GM19238 (cell line): ENCODE measurements at regions not wholly inside any gene's neighbourhood (a gene's known extent, or its start where the extent isn't known, plus 50 kb on each side); places are given as distances from the start of the nearest gene placed in this dataset.
"Not testable (repeated sequence)": the region's sequence is repeated elsewhere in the genome, so short reads cannot be mapped to it uniquely, and the experiment has no call there.

Experiments
- DNase-seq: peaks from one replicate; pipeline ENCODE4 v3.0.0; 2011; ENCODE audit warnings: low spot score; ENCODE audit not compliant: insufficient read length

DNA sequence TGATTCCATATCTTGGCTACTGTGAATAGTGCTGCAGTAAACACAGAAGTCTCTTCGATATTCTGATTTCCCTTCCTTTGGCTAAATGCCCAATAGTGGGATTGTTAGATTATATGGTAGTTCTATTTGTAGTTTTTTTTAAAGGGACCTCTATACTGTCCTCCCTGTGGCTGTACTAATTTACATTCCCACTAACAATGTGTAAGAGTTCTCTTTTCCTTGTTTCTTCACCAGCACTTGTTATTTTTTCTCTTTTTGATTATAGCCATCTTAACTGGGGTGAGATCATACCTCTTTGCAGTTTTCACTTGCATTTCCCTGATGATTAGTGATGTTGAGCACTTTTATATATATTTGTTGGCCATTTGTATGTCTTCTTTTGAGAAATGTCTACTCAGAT lies 102.0 kb downstream of the CARTPT start:
- DNase-seq: no peak

DNA sequence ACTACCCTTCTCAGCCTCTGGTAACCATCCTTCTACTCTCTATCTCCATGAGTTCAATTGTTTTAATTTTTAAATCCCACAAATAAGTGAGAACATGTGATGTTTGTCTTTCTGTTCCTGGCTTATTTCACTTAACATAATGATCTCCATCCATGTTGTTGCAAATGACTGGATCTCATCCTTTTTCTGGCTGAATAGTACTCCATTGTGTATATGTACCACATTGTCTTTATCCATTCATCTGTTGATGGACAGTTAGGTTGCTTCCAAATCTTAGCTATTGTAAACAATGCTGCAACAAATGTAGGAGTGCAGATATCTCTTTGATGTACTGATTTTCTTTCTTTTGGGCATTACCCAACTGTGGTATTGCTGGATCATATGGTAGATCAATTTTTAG lies 103.0 kb downstream of the CARTPT start:
- DNase-seq: not testable (repeated sequence)

DNA sequence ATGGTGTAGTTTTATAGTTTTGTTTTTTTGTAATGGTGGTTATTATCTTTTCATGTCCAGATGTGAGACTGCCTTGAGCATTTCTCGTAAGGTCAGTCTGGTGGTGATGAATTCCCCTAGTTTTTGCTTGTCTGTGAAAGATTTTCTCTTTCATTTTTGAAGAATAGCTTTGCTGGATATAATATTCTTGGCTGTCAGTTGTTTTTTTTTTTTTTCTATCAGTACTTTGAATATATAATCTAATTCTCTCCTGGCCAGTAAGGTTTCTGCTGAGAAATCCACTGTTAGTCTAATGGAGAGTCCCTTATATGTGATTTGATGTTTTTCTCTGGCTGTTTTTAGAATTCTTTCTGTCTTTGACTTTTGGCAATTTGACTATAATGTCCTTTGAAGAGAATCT lies 106.9 kb downstream of the CARTPT start:
- no peak for DNase-seq

GRCh38 chr5:71828291-71829040 lies 109.4 kb downstream of the CARTPT start:
- DNase-seq: no peak

DNA sequence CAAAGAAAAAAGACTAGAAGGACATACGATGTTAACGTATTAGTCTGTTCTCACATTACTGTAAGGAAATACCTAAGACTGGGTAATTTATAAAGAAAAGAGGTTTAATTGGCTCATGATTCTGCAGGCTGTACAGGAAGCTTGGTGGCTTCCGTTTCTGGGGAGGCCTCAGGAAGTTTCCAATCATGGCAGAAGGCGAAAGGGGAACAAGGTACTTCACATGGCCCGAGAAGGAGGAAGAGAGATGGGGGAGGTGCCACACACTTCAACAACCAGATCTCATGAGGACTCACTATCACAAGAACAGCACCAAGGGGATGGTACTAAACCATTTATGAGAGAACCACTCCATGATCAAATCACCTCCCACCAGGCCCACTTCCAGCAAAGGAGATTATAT lies 110.1 kb downstream of the CARTPT start:
- DNase-seq: no peak

GRCh38 chr5:71830681-71831539 lies 111.8 kb downstream of the CARTPT start:
- DNase-seq: no peak

DNA sequence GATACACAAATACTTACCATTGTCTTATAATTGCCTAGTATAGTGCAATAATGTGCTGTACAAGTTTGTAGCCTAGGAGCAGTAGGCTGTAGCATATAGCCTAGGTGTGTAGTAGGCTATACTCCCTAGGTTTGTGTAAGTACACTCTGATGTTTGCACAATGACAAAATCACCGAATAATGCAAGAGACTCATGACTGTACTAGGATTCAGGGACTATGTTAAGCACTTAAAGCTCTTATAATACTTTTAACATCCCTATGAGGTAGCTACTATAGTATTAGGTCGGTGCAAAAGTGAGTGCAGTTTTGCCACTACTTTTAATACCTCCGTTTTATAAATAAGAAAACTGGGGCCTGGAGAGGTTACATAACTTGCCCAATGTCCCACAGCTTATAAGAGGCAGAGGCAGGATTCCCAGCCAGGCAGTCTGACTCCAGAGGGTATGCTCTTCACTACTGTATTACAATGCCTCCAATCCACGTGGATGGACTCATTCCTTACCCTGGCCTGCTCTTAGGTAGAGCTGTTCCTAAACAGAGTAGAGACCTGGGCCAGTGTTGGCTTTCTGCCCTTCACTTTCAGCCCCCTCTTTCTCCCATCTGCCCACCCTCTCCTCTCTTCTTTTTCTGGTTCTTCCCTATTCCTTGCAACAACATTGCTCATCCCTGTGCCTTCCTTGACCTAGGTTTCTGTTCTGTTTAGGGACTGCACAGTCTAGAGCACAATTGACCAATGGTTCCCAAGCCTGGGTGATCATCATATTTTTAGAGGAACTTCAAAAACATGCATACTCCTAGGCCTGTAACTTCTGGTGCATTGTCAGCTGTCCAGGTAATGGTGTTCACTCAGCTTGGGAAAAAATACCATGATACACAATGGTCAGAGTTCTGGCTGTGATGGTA lies 114.0 kb downstream of the CARTPT start:
- no peak for DNase-seq

DNA sequence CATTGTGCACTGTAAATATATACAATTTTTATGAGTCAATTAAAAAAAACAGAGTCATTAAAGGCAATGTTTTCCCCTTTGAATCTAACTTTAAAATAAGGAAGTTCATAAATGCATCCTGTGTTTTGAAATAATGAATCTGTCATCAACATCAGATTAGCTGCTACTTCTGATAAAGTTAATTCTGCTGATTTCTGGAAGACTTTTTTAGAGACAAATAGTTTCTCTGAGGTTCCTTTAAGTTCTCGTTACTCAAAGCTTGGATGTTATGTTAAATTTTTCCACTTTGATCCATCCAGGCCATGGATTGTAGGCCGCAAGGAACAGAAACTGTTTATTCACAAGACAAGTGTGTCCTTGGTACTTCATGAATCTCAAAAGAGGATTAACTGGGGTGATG lies 115.5 kb downstream of the CARTPT start:
- no peak for DNase-seq

- no peak for DNase-seq
These were observed 117.0 kb downstream of the CARTPT start for GRCh38 chr5:71836084-71836483.

DNA sequence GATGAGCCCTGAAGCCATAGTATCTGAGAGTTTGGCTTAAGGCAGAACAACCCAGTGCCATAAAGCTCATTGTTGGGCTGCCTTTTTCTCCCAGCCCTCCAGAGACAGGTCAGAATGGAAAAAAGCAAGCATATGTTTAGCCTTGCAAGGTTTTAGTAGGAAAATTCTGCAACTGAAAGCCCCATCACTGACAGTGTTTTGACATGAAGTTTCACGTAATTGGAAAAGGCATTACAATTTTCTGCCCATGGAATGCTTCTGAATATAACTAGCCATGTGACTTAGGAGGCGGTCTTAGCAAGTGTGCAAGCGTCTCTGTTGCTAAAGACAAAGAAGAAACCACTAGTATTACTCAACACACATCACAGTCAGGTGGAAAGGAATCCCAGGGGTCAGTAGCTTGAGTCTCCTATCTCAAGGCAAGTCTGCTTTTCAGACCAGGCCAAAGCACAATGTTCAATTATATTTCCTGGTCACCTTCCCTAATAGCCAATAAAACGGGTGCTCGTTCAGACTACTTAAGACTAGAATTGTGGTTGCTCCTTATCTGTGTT lies 117.6 kb downstream of the CARTPT start:
- no peak for DNase-seq

DNA sequence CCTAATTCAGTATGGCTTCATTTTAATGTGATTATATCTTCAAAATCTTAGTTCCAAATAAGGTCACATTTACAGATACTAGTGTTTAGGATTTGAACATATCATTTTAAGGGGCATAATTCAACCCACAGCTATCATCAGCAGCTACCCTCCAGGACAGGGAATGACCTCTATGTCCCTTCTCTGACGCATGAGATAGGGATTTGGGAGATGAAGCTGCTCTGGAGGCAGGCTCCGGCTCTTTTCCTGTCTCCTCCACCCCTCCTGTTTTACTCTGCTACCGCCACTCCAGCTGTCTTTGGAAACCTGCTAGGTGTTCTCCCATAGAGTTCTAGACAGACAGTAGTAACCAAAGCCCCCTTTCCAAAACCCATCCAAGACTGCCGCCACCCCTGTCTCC lies 119.2 kb downstream of the CARTPT start:
- no peak for DNase-seq

DNA sequence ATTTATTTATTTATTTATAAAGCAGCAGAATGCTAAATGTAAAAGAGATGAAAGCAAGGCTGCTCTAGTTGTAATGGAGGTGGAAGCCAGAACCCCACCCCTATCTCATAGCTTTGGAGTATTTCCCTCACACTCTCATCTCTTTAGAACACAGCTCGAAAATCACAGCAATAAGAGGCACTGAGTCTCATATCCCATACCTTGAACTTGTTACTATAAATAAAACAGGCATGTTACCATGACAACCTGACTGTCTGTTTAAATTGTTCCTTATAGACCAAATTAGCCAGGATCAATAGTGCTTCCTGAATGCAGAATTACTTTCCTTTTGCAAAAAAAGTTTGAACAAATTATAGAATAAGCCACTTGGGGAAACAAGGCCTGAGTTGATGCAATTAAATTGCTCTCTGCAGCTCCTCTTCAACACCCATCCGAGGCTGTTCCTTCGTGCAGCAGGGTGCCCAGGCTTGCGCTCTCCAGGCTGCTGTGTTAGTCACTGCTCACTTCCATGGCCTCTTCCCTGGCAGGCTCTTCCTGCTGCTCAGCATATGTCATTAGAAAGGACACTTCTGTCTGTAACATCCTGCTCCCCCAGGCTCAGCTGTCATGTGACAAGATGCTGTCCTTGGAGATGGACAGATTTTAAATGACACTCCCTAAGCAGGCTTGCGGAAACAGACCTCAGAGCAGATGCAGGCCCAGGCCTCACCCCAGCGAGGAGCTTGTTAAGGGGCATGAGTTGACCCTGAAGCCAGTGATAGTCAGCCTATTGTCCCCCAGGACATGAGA lies 120.2 kb downstream of the CARTPT start:
- DNase-seq: no peak

GRCh38 chr5:71841107-71841506 lies 122.0 kb downstream of the CARTPT start:
- DNase-seq: no peak

- no peak for DNase-seq
These were observed 124.0 kb downstream of the CARTPT start for GRCh38 chr5:71843111-71843510.

GRCh38 chr5:71844862-71845261 lies 125.8 kb downstream of the CARTPT start:
- no peak for DNase-seq

- no peak for DNase-seq
These were observed 140.4 kb downstream of the CARTPT start for GRCh38 chr5:71859515-71859914.

GRCh38 chr5:71860048-71860447 lies 141.0 kb downstream of the CARTPT start:
- no peak for DNase-seq

DNA sequence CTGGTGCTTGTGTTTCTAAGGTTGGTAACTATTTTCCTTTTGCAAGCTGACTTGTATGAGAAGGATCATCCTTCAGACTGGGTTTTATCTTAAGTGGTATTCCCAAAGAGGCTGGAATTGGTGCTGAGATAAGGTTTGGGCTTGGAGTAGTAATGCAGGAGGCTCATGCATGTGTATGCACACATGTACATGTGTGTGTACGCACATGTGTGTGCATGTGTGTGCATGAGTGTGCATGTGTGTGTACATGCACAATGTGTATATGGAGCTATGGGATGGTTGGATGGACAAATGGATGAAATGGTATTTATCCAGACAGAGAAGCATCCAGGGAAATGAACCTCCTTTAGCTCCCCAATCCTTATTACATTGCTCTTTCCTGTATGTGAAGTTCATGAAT lies 142.6 kb downstream of the CARTPT start:
- no peak for DNase-seq

DNA sequence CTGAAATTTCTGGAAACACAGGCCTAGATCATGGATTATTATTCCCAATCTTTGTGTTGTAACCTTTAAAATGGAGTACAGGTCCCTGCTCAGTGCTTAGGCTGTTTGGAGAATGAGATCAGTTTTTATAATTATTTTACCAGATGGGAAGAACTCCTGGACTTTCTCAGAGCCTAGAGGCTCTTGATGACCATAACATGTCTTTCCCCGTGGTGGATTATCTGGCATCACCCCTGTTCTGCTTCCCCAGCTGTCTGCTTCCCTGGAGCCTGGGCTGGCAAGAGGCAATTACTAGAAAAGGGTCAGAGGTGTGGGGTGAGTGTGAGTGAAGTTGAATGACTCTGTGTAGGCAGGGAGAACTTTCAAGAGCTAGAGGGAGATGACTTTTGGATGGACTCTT lies 143.0 kb downstream of the CARTPT start:
- no peak for DNase-seq

DNA sequence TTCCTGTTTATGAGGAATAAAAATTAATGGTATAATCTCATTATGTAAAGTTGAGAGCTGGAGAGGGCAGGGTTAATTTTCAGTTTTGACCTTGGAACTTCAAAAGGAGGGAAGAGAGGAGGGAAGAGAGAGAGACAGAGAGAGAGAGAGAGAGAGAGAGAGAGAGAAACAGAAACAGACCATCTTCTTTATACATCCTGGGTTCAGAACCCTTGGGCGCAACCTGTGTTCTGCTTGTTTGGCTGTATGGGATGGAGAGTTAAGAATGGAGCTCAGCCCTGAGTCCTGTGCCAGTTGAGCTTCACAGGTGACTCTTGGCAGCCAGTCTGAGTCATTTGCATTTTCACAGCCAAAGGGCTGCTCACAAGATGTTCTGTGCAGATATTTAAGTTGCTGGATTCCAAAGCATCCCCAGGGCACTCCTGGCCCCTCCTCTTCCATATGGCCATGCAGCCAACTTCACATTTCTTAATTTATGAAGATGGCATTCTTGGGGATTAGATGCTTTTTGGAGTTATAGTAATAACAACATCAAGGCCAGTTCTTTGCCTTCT lies 143.5 kb downstream of the CARTPT start:
- no peak for DNase-seq
